ENCODE measurements at regions not wholly inside any gene's neighbourhood (a gene's known extent, or its start where the extent isn't known, plus 50 kb on each side); places are given as distances from the start of the nearest gene placed in this dataset.

DNA sequence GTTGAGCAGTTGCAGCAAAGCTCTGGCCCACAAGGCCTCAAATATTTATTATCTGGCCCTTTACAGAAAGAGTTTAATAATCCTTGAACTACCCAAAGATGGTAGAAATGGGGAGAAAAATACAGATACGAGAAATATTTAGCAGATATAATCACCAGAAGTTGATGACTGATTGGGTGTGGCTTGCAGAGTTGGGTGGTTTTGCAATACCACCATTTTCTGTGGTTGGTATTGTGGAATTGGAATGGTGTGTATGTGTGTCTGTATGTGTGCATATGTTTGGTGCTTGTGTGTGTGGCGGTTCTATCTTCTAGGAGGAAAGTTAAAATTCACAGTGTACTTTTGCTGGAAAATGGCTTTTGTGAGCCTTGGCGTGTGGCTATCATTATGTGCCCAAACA is 85.4 kb upstream of the MANSC4 start:
- Histone ChIP-seq H3K4me2 (ENCODE audit: control insufficient read depth, extremely low read depth, insufficient read depth, low read depth, low read length) (no peak overlapping the region), H3K27me3 (ENCODE audit: control insufficient read depth, extremely low read depth, insufficient read depth, low read length) (no peaks in the 10 kb centered on the region), H3K4me1 (ENCODE audit: control insufficient read depth, extremely low read depth, insufficient read depth, low read length) (peaks cover 8% of the 10 kb centered on the region), H2AFZ (ENCODE audit: control insufficient read depth, low read length) (no peak overlapping the region), H3K36me3 (ENCODE audit: control insufficient read depth in 2 of 2, extremely low read depth in 1 of 2, insufficient read depth in 2 of 2, low read length in 2 of 2) (no peaks in the 10 kb centered on the region), H3K79me2 (ENCODE audit: control insufficient read depth, insufficient read depth, low read length) (no peaks in the 10 kb centered on the region), H3K27ac (ENCODE audit: control insufficient read depth, insufficient read depth, low read length) (no peak overlapping the region), H3K9me1 (ENCODE audit: control insufficient read depth, extremely low read depth, insufficient read depth, low read length) (no peaks in the 10 kb centered on the region), H3K9me3 (ENCODE audit: control insufficient read depth, low read depth, low read length) (no peaks in the 10 kb centered on the region), H4K20me1 (ENCODE audit: control insufficient read depth, extremely low read depth, insufficient read depth, low read length) (no peaks in the 10 kb centered on the region), H3K9ac (ENCODE audit: control insufficient read depth, extremely low read depth, insufficient read depth, low read length) (no peak overlapping the region), H3K4me3 (ENCODE audit: control insufficient read depth in 2 of 3, extremely low read depth in 1 of 3, insufficient read depth in 2 of 3, low read depth in 1 of 3, low read length in 3 of 3) (no peak overlapping the region)
- FAIRE-seq (no peak), DNase-seq (ENCODE audit: low read depth, low spot score) (no peak)
- TF ChIP-seq CTCF (optimal IDR thresholded peaks at IDR 0.05 in 1 of 3, IDR thresholded peaks at IDR 0.05 in 1 of 3, conservative IDR thresholded peaks at IDR 0.05 in 1 of 3; ENCODE audit: extremely low read depth in 1 of 3, insufficient read depth in 2 of 3, low read length in 3 of 3): no peak
- dilution Hi-C loops (cut with MboI; ENCODE audit: extremely low pct_ligation_motif_present, low sequenced_read_pairs): no loop called here

DNA sequence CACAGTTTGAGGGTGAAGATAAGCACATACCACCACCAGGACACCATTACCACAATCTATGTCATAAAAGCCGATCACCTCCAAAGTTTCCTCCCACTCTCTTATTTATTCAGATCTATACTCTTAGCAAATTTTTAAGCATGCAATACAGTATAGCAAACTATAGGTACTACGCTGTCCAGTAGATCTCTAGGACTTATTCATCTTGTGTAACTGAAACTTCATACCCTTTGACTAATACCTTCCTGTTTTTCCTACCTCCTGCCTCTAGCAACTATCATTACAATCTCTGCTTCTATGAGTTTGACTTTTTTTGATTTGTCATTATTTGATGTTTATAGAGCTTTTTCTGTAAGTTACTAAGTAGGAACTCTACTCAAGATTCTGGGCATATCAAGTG is 84.5 kb upstream of the MANSC4 start:
- Histone ChIP-seq H3K4me2 (ENCODE audit: control insufficient read depth, extremely low read depth, insufficient read depth, low read depth, low read length) (no peak overlapping the region), H3K9ac (ENCODE audit: control insufficient read depth, extremely low read depth, insufficient read depth, low read length) (no peak overlapping the region)
- DNase-seq (ENCODE audit: low read depth, low spot score): no peak

More for the DNA sequence above, 84.5 kb upstream of the MANSC4 start:
- H3K9me3 ChIP-seq (ENCODE audit: control insufficient read depth, low read depth, low read length): no peaks in the 10 kb centered on the region
- no peaks in the 10 kb centered on the region for H3K9me1 ChIP-seq (ENCODE audit: control insufficient read depth, extremely low read depth, insufficient read depth, low read length)
- no peak overlapping the region for H3K27ac ChIP-seq (ENCODE audit: control insufficient read depth, insufficient read depth, low read length)
- H4K20me1 ChIP-seq (ENCODE audit: control insufficient read depth, extremely low read depth, insufficient read depth, low read length): no peaks in the 10 kb centered on the region
- H3K4me3 ChIP-seq (ENCODE audit: control insufficient read depth in 2 of 3, extremely low read depth in 1 of 3, insufficient read depth in 2 of 3, low read depth in 1 of 3, low read length in 3 of 3): no peak overlapping the region
- dilution Hi-C loops (cut with MboI; ENCODE audit: extremely low pct_ligation_motif_present, low sequenced_read_pairs): no loop called here
- H3K27me3 ChIP-seq (ENCODE audit: control insufficient read depth, extremely low read depth, insufficient read depth, low read length): no peaks in the 10 kb centered on the region
- no peak for TF ChIP-seq CTCF (optimal IDR thresholded peaks at IDR 0.05 in 1 of 3, IDR thresholded peaks at IDR 0.05 in 1 of 3, conservative IDR thresholded peaks at IDR 0.05 in 1 of 3; ENCODE audit: extremely low read depth in 1 of 3, insufficient read depth in 2 of 3, low read length in 3 of 3)
- no peak for TF ChIP-seq EZH2 (IDR thresholded peaks at IDR 0.05; ENCODE audit: low read length)
- H3K79me2 ChIP-seq (ENCODE audit: control insufficient read depth, insufficient read depth, low read length): no peaks in the 10 kb centered on the region
- no peaks in the 10 kb centered on the region for H3K36me3 ChIP-seq (ENCODE audit: control insufficient read depth in 2 of 2, extremely low read depth in 1 of 2, insufficient read depth in 2 of 2, low read length in 2 of 2)
- peaks cover 8% of the 10 kb centered on the region for H3K4me1 ChIP-seq (ENCODE audit: control insufficient read depth, extremely low read depth, insufficient read depth, low read length)
- peak; percentile 34 for FAIRE-seq
- H2AFZ ChIP-seq (ENCODE audit: control insufficient read depth, low read length): no peak overlapping the region
